ENCODE measurements at regions not wholly inside any gene's neighbourhood (a gene's known extent, or its start where the extent isn't known, plus 50 kb on each side); places are given as distances from the start of the nearest gene placed in this dataset.

GRCh38 chr1:240667351-240667750 is 55.4 kb upstream of the GREM2 start:
- DNase-seq = no peak

- DNase-seq = peak; percentile 44
These were observed 54.7 kb upstream of the GREM2 start for GRCh38 chr1:240666568-240667198.

- no peak for DNase-seq
These were observed 51.4 kb upstream of the GREM2 start for GRCh38 chr1:240663169-240663879.
